IMR-90 (cell line): ENCODE measurements at regions not wholly inside any gene's neighbourhood (a gene's known extent, or its start where the extent isn't known, plus 50 kb on each side); places are given as distances from the start of the nearest gene placed in this dataset.

Experiments
- ATAC-seq: fragments of 200-7000 bp; cut with Tn5 transposase; 2 replicates; pipeline ENCODE4 v1.9.1; 2020; ENCODE audit warnings: low read depth, mild to moderate bottlenecking, moderate library complexity
- BruUV-seq: library from RNA; stranded (reverse); fragments of 400-500 nt; replicated peaks from 2 replicates; lab custom pipeline; 2021; lab: Mats Ljungman, UMichigan
- CTCF ChIA-PET: fragments of 300-600 bp; formaldehyde crosslinking; extraction: SDS; loops from one replicate; lab custom pipeline; 2021; ENCODE audit warnings: antibody characterized with exemption; lab: Yijun Ruan, JAX
- POLR2A ChIA-PET: fragments of 300-600 bp; sonication (Branson Sonifier 250); formaldehyde crosslinking; loops from one replicate; lab custom pipeline; 2022; ENCODE audit warnings: antibody characterized with exemption; ENCODE audit not compliant: unreplicated experiment; lab: Charles Lee
- DNase-seq: peaks from one replicate; pipeline ENCODE4 v3.0.0; 2013
- H2AFZ ChIP-seq: replicated peaks from 2 replicates; pipeline ENCODE3; 2013; ENCODE audit warnings: low read length, mild to moderate bottlenecking; ENCODE audit not compliant: poor library complexity
- H2AK5ac ChIP-seq: 2 replicates; pipeline ENCODE4 v1.6.1; 2013; ENCODE audit warnings: low read depth, low read length, inconsistent platforms
- H2AK9ac ChIP-seq: replicated peaks from 2 replicates; pipeline ENCODE3; 2013; ENCODE audit warnings: mild to moderate bottlenecking, low read depth, low read length, moderate library complexity; ENCODE audit not compliant: poor library complexity
- H2BK120ac ChIP-seq: 2 replicates; pipeline ENCODE4 v1.6.1; 2013; ENCODE audit warnings: low read depth, low read length, inconsistent platforms
- H2BK15ac ChIP-seq: 3 replicates; pipeline ENCODE4 v1.6.1; 2013; ENCODE audit warnings: low read depth, low read length, inconsistent platforms
- H2BK20ac ChIP-seq: 2 replicates; pipeline ENCODE4 v1.6.1; 2013; ENCODE audit warnings: low read depth, mild to moderate bottlenecking, inconsistent platforms, low read length, moderate library complexity
- H2BK5ac ChIP-seq: 2 replicates; pipeline ENCODE4 v1.6.1; 2013; ENCODE audit warnings: mild to moderate bottlenecking, low read depth, low read length, inconsistent platforms; ENCODE audit not compliant: poor library complexity, severe bottlenecking
- H3K14ac ChIP-seq: replicated peaks from 2 replicates; pipeline ENCODE4 v1.6.1; 2013; ENCODE audit warnings: low read depth, low read length, inconsistent platforms
- H3K18ac ChIP-seq: 2 replicates; pipeline ENCODE4 v1.6.1; 2013; ENCODE audit warnings: low read depth, low read length, control low read depth
- H3K23ac ChIP-seq: 2 replicates; pipeline ENCODE4 v1.6.1; 2013; ENCODE audit warnings: low read depth, low read length, inconsistent platforms
- H3K27ac ChIP-seq: 2 replicates; pipeline ENCODE4 v1.5.1; 2013; ENCODE audit warnings: mild to moderate bottlenecking, control low read depth, low read length; ENCODE audit not compliant: insufficient read depth
- H3K27me3 ChIP-seq: 2 replicates; pipeline ENCODE4 v1.6.1; 2013; ENCODE audit warnings: low read length; ENCODE audit not compliant: control insufficient read depth, insufficient read depth
- H3K36me3 ChIP-seq: 2 replicates; pipeline ENCODE4 v1.6.1; 2013; ENCODE audit warnings: low read length, mixed read lengths; ENCODE audit not compliant: control insufficient read depth, insufficient read depth
- H3K4ac ChIP-seq: 2 replicates; pipeline ENCODE4 v1.6.1; 2013; ENCODE audit warnings: low read depth, low read length, inconsistent platforms
- H3K4me1 ChIP-seq: 2 replicates; pipeline ENCODE4 v1.6.1; 2013; ENCODE audit warnings: low read length, mixed read lengths; ENCODE audit not compliant: control insufficient read depth, insufficient read depth
- H3K4me2 ChIP-seq: 2 replicates; pipeline ENCODE4 v1.6.1; 2013; ENCODE audit warnings: low read depth, mild to moderate bottlenecking, control low read depth, low read length, moderate library complexity
- H3K4me3 ChIP-seq: 2 replicates; pipeline ENCODE4 v1.5.1; 2013; ENCODE audit warnings: low read depth, mild to moderate bottlenecking, control low read depth, low read length, moderate library complexity; ENCODE audit not compliant: insufficient read depth
- H3K56ac ChIP-seq: 2 replicates; pipeline ENCODE4 v1.6.1; 2013; ENCODE audit warnings: low read length, inconsistent platforms; ENCODE audit not compliant: insufficient read depth; ENCODE audit errors: extremely low read depth
- H3K79me1 ChIP-seq, 2 experiments: 2 replicates each; pipeline ENCODE4 v1.6.1; 2013; ENCODE audit warnings: low read length in 2 of 2, inconsistent platforms in 1 of 2, low read depth in 1 of 2
- H3K9ac ChIP-seq: 2 replicates; pipeline ENCODE4 v1.6.1; 2013; ENCODE audit warnings: low read depth, low read length, control low read depth
- H3K9me1 ChIP-seq: 2 replicates; pipeline ENCODE4 v1.6.1; 2013; ENCODE audit warnings: low read length, inconsistent platforms; ENCODE audit not compliant: insufficient read depth
- H3K9me3 ChIP-seq: 2 replicates; pipeline ENCODE4 v1.6.1; 2013; ENCODE audit warnings: low read length; ENCODE audit not compliant: control insufficient read depth, insufficient read depth
- H4K20me1 ChIP-seq: 2 replicates; pipeline ENCODE4 v1.6.1; 2013; ENCODE audit warnings: low read length, inconsistent platforms; ENCODE audit not compliant: insufficient read depth
- H4K5ac ChIP-seq: 2 replicates; pipeline ENCODE4 v1.6.1; 2013; ENCODE audit warnings: mild to moderate bottlenecking, low read depth, low read length, control low read depth
- H4K8ac ChIP-seq, 2 experiments: 2 replicates each; pipeline ENCODE4 v1.6.1; 2013; ENCODE audit warnings: low read depth in 2 of 2, low read length in 2 of 2, control low read depth in 1 of 2, inconsistent platforms in 1 of 2
- H4K91ac ChIP-seq: 2 replicates; pipeline ENCODE4 v1.6.1; 2013; ENCODE audit warnings: low read depth, low read length, inconsistent platforms; ENCODE audit not compliant: insufficient read depth
- CEBPB ChIP-seq: IDR thresholded peaks from 2 replicates; pipeline ENCODE4 v1.6.1; 2012; ENCODE audit warnings: low read depth, low read length, improper control_type of control experiment
- RCOR1 ChIP-seq: IDR thresholded peaks from 2 replicates; pipeline ENCODE4 v1.6.1; 2012; ENCODE audit warnings: mild to moderate bottlenecking, low read length, improper control_type of control experiment; ENCODE audit not compliant: insufficient replicate concordance
- WGBS, 2 experiments: methylation state at CpG; one replicate each; pipeline versions ENCODE4 v1.1.5 to v1.1.7; 2013; ENCODE audit warnings: missing lambda C conversion rate in 2 of 2; ENCODE audit not compliant: insufficient read length in 1 of 2; ENCODE audit errors: extremely low coverage in 2 of 2; 5-methylcytosine and 5-hydroxymethylcytosine counted together
- dilution Hi-C: fragments of 300-500 bp; cut with HindIII; formaldehyde crosslinking; loops from one replicate; pipeline ENCODE4 v1.14.3; 2018; ENCODE audit warnings: low sequenced_read_pairs; ENCODE audit not compliant: unreplicated experiment
- in situ Hi-C: fragments of 300-500 bp; cut with MboI; formaldehyde crosslinking; loops from 3 replicates; pipeline ENCODE4 v1.14.3; 2019; ENCODE audit warnings: low sequenced_read_pairs, inconsistent platforms, mixed read lengths
- intact Hi-C: fragments of 100-400 bp; cut with micrococcal nuclease; formaldehyde crosslinking; loops from 2 replicates; pipeline ENCODE4 v1.10.0; 2022

DNA sequence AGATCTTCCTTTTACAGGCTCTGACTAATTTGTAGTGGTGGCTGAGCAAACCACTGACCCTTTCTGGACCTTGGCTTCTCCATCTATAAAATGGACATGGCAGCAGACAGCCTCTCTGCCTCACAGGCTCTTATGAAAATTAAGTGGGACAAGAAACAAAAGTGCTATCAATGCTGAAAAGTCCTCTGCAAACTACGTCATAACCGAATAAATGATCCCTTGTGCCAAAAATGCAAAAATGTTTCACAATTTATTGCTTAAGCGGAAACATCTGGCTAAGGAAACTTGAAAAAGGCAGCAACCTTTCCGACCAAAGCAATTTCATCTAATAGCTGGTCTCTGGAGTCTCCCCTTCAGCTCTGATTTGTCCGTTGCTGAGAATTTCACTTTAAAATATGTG lies 108.5 kb upstream of the PLXNC1 start:
- Histone ChIP-seq H3K56ac (no peak overlapping the region), H2BK20ac (no peak overlapping the region), H3K79me1 (no peaks in the 10 kb centered on the region), H3K9me1 (no peaks in the 10 kb centered on the region), H2AFZ (no peak overlapping the region), H4K91ac (no peak overlapping the region), H3K27ac (no peak overlapping the region), H3K4ac (no peak overlapping the region), H2AK9ac (no peak overlapping the region), H2AK5ac (no peak overlapping the region), H2BK5ac (no peak overlapping the region), H3K36me3 (no peaks in the 10 kb centered on the region), H3K4me1 (no peaks in the 10 kb centered on the region), H2BK15ac (no peak overlapping the region), H4K5ac (no peak overlapping the region), H3K27me3 (no peaks in the 10 kb centered on the region), H3K18ac (no peak overlapping the region), H3K9ac (no peak overlapping the region), H3K4me3 (no peak overlapping the region), H4K20me1 (no peaks in the 10 kb centered on the region), H3K4me2 (no peak overlapping the region), H2BK120ac (no peak overlapping the region), H3K14ac (no peak overlapping the region), H3K23ac (no peak overlapping the region), H3K9me3 (peaks cover 2% of the 10 kb centered on the region; the same call in 1 of the 2 replicates), H4K8ac (no peak overlapping the region)
- ChIA-PET POLR2A (no interaction called here), CTCF (interaction anchor here (0.5 to 0.7 kb wide), 4 partner anchors 38 to 237 kb away, joined by 3 to 6 read pairs (median 4); no protein-coding TSS in a partner anchor)
- DNase-seq, result peak; percentile 26
- dilution Hi-C loops, result no loop called here
- 0 out of 2 replicates have a peak, but pooled peaks have one; percentile 16 for TF ChIP-seq CEBPB
- TF ChIP-seq RCOR1, result no peak
- BruUV-seq, result no TSS peak
- in situ Hi-C loops, result no loop called here
- intact Hi-C loops, result no loop called here
- ATAC-seq, result no peak
- 40% methylated on average over 2 of the region's 5 CpGs; no CpG with 5 or more reads in 1 of the 2 experiments for WGBS, 2 experiments
